Panc1 (cell line): ENCODE measurements at regions not wholly inside any gene's neighbourhood (a gene's known extent, or its start where the extent isn't known, plus 50 kb on each side); places are given as distances from the start of the nearest gene placed in this dataset.

ENCODE experiments used
- ATAC-seq: fragments of 200-7000 bp; cut with Tn5 transposase; 2 replicates; pipeline ENCODE4 v1.9.1; 2020; ENCODE audit warnings: mild to moderate bottlenecking, moderate library complexity
- BruUV-seq: library from RNA; stranded (reverse); fragments of 400-500 nt; replicated peaks from 2 replicates; lab custom pipeline; 2021; lab: Mats Ljungman, UMichigan
- CTCF ChIA-PET: fragments of 300-600 bp; sonication (Branson Sonifier 250); formaldehyde crosslinking; loops from one replicate; lab custom pipeline; 2022; ENCODE audit warnings: antibody characterized with exemption; lab: Charles Lee
- POLR2A ChIA-PET: fragments of 300-600 bp; sonication (Branson Sonifier 250); formaldehyde crosslinking; loops from one replicate; lab custom pipeline; 2022; ENCODE audit warnings: antibody characterized with exemption; lab: Charles Lee
- DNase-seq: peaks from one replicate; pipeline ENCODE4 v3.0.0-alpha.2; 2010; ENCODE audit warnings: low read depth, low spot score
- H3K27ac ChIP-seq: 2 replicates; pipeline ENCODE4 v1.5.1; 2011; ENCODE audit warnings: mild to moderate bottlenecking, low read length, inconsistent platforms
- H3K27me3 ChIP-seq: fragments of 200-500 bp; sonication (Bioruptor generic); 2 replicates; pipeline ENCODE4 v1.6.0; 2014; ENCODE audit warnings: low read length, inconsistent platforms; ENCODE audit not compliant: control insufficient read depth, insufficient read depth
- H3K36me3 ChIP-seq: fragments of 200-500 bp; sonication (Bioruptor generic); 2 replicates; pipeline ENCODE4 v1.5.1; 2014; ENCODE audit warnings: inconsistent platforms, mild to moderate bottlenecking, low read length, moderate library complexity; ENCODE audit not compliant: control insufficient read depth, insufficient read depth
- H3K4me1 ChIP-seq: 2 replicates; pipeline ENCODE4 v1.5.1; 2011; ENCODE audit warnings: inconsistent platforms, mild to moderate bottlenecking, low read length, moderate library complexity; ENCODE audit not compliant: control insufficient read depth, insufficient read depth
- H3K4me3 ChIP-seq, 2 experiments: 2 replicates each; pipeline ENCODE4 v1.5.1; 2011 to 2012; ENCODE audit warnings: low read depth in 2 of 2, low read length in 2 of 2, mild to moderate bottlenecking in 2 of 2, inconsistent platforms in 1 of 2, moderate library complexity in 1 of 2
- H3K9me3 ChIP-seq: fragments of 200-500 bp; sonication (Bioruptor generic); 2 replicates; pipeline ENCODE4 v1.5.1; 2014; ENCODE audit warnings: low read depth, mild to moderate bottlenecking, inconsistent platforms, low read length, moderate library complexity; ENCODE audit not compliant: control insufficient read depth, insufficient read depth
- POLR2AphosphoS5 ChIP-seq: IDR thresholded peaks from 2 replicates; pipeline ENCODE4 v1.6.1; 2012; ENCODE audit warnings: mild to moderate bottlenecking, low read depth, low read length, moderate library complexity
- SIN3A ChIP-seq: IDR thresholded peaks from 2 replicates; pipeline ENCODE4 v1.6.1; 2012; ENCODE audit warnings: low read depth, mild to moderate bottlenecking, low read length, moderate library complexity, borderline replicate concordance; ENCODE audit not compliant: insufficient read depth
- TCF7L2 ChIP-seq: IDR thresholded peaks from 2 replicates; pipeline ENCODE4 v1.6.1; 2011; ENCODE audit warnings: mild to moderate bottlenecking, low read depth, low read length, inconsistent platforms
- in situ Hi-C: cut with HindIII; loops from 2 replicates; pipeline ENCODE4 v1.10.0; 2016; ENCODE audit warnings: low sequenced_read_pairs, low pct_unique_long_range_greater_than_20kb
- intact Hi-C: fragments of 100-400 bp; cut with micrococcal nuclease; formaldehyde crosslinking; loops from one replicate; pipeline ENCODE4 v1.10.0; 2022; ENCODE audit not compliant: unreplicated experiment
- TF ChIP-seq, protein P1 (sequence below): fragments of 450-650 bp; IDR thresholded peaks from 2 replicates; pipeline ENCODE4 v1.5.1; 2017; ENCODE audit warnings: mild to moderate bottlenecking
- TF ChIP-seq, protein P2 (sequence below), 2 experiments: IDR thresholded peaks; 2 replicates each; pipeline ENCODE4 v1.6.1; 2011 to 2012; ENCODE audit warnings: low read depth in 2 of 2, control low read depth in 1 of 2, low read length in 1 of 2, mild to moderate bottlenecking in 1 of 2, moderate library complexity in 1 of 2; ENCODE audit not compliant: insufficient read depth in 1 of 2

- CTCF ChIA-PET, result no interaction called here
- intact Hi-C loops (no loop called here), in situ Hi-C loops (no loop called here)
These were observed 342.6 kb downstream of the DTHD1 start for GRCh38 chr4:36624030-36624429.

DNA sequence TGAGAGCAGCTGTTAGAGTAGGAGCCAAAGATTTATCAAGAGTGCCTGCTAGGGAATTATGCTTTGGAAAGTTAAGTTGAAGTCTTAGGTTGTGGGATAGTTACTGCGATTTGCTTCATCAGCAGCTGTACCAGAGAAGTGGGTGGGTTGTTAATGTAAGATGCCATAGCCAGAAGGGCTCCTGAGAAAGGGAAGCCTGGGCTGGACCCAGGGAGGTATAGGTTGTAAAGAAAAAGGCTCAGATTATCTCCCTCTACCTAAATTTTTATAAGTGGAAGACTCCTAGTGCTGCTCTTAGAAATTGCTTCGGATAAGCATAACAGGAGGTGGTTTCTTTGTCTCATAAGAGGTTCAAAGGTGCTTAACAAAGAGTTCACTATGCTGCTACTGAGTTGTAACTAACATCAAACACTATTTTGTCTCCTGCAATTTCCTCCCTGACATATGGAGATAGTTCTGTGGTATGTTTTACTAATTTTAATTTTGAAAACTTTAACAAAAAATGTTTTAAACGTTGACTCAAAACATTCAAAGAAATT is 356.9 kb downstream of the DTHD1 start:
- ChIA-PET CTCF (no interaction called here), POLR2A (no interaction called here)
- in situ Hi-C loops (no loop called here), intact Hi-C loops (no loop called here)
- ATAC-seq (no peak), DNase-seq (no peak)
- H3K4me3 ChIP-seq, result no peak overlapping the region
- no peak overlapping the region for H3K27ac ChIP-seq
- no peaks in the 10 kb centered on the region for H3K4me1 ChIP-seq
- H3K9me3 ChIP-seq, result no peaks in the 10 kb centered on the region
- no peaks in the 10 kb centered on the region for H3K36me3 ChIP-seq
- no TSS peak for BruUV-seq
- TF ChIP-seq, protein P1, sequence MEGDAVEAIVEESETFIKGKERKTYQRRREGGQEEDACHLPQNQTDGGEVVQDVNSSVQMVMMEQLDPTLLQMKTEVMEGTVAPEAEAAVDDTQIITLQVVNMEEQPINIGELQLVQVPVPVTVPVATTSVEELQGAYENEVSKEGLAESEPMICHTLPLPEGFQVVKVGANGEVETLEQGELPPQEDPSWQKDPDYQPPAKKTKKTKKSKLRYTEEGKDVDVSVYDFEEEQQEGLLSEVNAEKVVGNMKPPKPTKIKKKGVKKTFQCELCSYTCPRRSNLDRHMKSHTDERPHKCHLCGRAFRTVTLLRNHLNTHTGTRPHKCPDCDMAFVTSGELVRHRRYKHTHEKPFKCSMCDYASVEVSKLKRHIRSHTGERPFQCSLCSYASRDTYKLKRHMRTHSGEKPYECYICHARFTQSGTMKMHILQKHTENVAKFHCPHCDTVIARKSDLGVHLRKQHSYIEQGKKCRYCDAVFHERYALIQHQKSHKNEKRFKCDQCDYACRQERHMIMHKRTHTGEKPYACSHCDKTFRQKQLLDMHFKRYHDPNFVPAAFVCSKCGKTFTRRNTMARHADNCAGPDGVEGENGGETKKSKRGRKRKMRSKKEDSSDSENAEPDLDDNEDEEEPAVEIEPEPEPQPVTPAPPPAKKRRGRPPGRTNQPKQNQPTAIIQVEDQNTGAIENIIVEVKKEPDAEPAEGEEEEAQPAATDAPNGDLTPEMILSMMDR, result no peak
- TF ChIP-seq, protein P2, sequence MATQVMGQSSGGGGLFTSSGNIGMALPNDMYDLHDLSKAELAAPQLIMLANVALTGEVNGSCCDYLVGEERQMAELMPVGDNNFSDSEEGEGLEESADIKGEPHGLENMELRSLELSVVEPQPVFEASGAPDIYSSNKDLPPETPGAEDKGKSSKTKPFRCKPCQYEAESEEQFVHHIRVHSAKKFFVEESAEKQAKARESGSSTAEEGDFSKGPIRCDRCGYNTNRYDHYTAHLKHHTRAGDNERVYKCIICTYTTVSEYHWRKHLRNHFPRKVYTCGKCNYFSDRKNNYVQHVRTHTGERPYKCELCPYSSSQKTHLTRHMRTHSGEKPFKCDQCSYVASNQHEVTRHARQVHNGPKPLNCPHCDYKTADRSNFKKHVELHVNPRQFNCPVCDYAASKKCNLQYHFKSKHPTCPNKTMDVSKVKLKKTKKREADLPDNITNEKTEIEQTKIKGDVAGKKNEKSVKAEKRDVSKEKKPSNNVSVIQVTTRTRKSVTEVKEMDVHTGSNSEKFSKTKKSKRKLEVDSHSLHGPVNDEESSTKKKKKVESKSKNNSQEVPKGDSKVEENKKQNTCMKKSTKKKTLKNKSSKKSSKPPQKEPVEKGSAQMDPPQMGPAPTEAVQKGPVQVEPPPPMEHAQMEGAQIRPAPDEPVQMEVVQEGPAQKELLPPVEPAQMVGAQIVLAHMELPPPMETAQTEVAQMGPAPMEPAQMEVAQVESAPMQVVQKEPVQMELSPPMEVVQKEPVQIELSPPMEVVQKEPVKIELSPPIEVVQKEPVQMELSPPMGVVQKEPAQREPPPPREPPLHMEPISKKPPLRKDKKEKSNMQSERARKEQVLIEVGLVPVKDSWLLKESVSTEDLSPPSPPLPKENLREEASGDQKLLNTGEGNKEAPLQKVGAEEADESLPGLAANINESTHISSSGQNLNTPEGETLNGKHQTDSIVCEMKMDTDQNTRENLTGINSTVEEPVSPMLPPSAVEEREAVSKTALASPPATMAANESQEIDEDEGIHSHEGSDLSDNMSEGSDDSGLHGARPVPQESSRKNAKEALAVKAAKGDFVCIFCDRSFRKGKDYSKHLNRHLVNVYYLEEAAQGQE (IDR thresholded peaks at IDR 0.05; ENCODE audit: insufficient read depth in 1 of 2, low read depth in 2 of 2, low read length in 1 of 2), result no peak
- TF ChIP-seq TCF7L2 (no peak), SIN3A (no peak), POLR2AphosphoS5 (no peak)
- H3K27me3 ChIP-seq, result no peaks in the 10 kb centered on the region

More at GRCh38 chr4:36624030-36624429, 342.6 kb downstream of the DTHD1 start:
- POLR2A ChIA-PET, result no interaction called here
- DNase-seq, result no peak
- H3K4me3 ChIP-seq, result no peak overlapping the region
- BruUV-seq, result no TSS peak
- no peaks in the 10 kb centered on the region for H3K9me3 ChIP-seq
- H3K36me3 ChIP-seq, result no peaks in the 10 kb centered on the region
- ATAC-seq, result no peak
- H3K27ac ChIP-seq, result no peak overlapping the region
- no peaks in the 10 kb centered on the region for H3K4me1 ChIP-seq
- no peaks in the 10 kb centered on the region for H3K27me3 ChIP-seq
- TF ChIP-seq TCF7L2, result no peak
- TF ChIP-seq, protein P2 (IDR thresholded peaks at IDR 0.05; ENCODE audit: insufficient read depth in 1 of 2, low read depth in 2 of 2, low read length in 1 of 2), result no peak
- no peak for TF ChIP-seq POLR2AphosphoS5
- TF ChIP-seq, protein P1, result no peak
- no peak for TF ChIP-seq SIN3A
